DND-41 (cell line): ENCODE measurements at regions not wholly inside any gene's neighbourhood (a gene's known extent, or its start where the extent isn't known, plus 50 kb on each side); places are given as distances from the start of the nearest gene placed in this dataset.

ENCODE experiments used
- ATAC-seq: fragments of 200-7000 bp; cut with Tn5 transposase; 3 replicates; pipeline ENCODE4 v1.9.1; 2021; ENCODE audit warnings: low read depth; ENCODE audit not compliant: insufficient read depth
- DNase-seq: peaks from one replicate; pipeline ENCODE4 v3.0.0-alpha.2; 2020
- H2AFZ ChIP-seq: 2 replicates; pipeline ENCODE4 v1.6.0; 2012; ENCODE audit warnings: low read depth, low read length
- H3K27ac ChIP-seq: 2 replicates; pipeline ENCODE4 v1.5.1; 2012; ENCODE audit warnings: low read length, inconsistent platforms
- H3K27me3 ChIP-seq: fragments of 200-600 bp; sonication (generic); 2 replicates; pipeline ENCODE4 v1.6.0; 2012; ENCODE audit warnings: low read length, mild to moderate bottlenecking, inconsistent platforms; ENCODE audit not compliant: insufficient read depth, poor library complexity
- H3K36me3 ChIP-seq: 2 replicates; pipeline ENCODE4 v1.5.1; 2012; ENCODE audit warnings: low read length, inconsistent platforms; ENCODE audit not compliant: insufficient read depth
- H3K4me1 ChIP-seq: 2 replicates; pipeline ENCODE4 v1.5.1; 2012; ENCODE audit warnings: mild to moderate bottlenecking, low read length; ENCODE audit not compliant: insufficient read depth
- H3K4me2 ChIP-seq: 2 replicates; pipeline ENCODE4 v1.6.0; 2012; ENCODE audit warnings: mild to moderate bottlenecking, moderate library complexity, low read length, inconsistent platforms; ENCODE audit not compliant: insufficient read depth
- H3K4me3 ChIP-seq, 2 experiments: fragments of 200-600 bp in 1 of 2; shearing (Covaris generic) in 1 of 2; 2 replicates each; pipeline ENCODE4 v1.5.1; 2012 to 2016; ENCODE audit warnings: inconsistent platforms in 2 of 2, low read length in 2 of 2, mild to moderate bottlenecking in 2 of 2, low read depth in 1 of 2, moderate library complexity in 1 of 2
- H3K79me2 ChIP-seq: 2 replicates; pipeline ENCODE4 v1.6.0; 2012; ENCODE audit warnings: low read length, inconsistent platforms; ENCODE audit not compliant: insufficient read depth
- H3K9ac ChIP-seq: 2 replicates; pipeline ENCODE4 v1.6.0; 2012; ENCODE audit warnings: low read depth, mild to moderate bottlenecking, inconsistent platforms, low read length, moderate library complexity
- H3K9me3 ChIP-seq: 2 replicates; pipeline ENCODE4 v1.5.1; 2012; ENCODE audit warnings: low read length, moderate library complexity, mild to moderate bottlenecking, inconsistent platforms; ENCODE audit not compliant: insufficient read depth, severe bottlenecking
- H4K20me1 ChIP-seq: 2 replicates; pipeline ENCODE4 v1.6.0; 2012; ENCODE audit warnings: low read length; ENCODE audit not compliant: insufficient read depth
- CTCF ChIP-seq: IDR thresholded peaks from 2 replicates; pipeline ENCODE4 v1.5.1; 2012; ENCODE audit warnings: borderline replicate concordance, low read length, moderate library complexity, mild to moderate bottlenecking; ENCODE audit not compliant: poor library complexity, severe bottlenecking; ENCODE audit errors: extremely low read depth
- EZH2 ChIP-seq: IDR thresholded peaks from 3 replicates; pipeline ENCODE4 v1.6.1; 2012; ENCODE audit warnings: borderline replicate concordance, low read depth, mild to moderate bottlenecking, moderate library complexity, low read length, inconsistent platforms; ENCODE audit not compliant: severe bottlenecking

DNA sequence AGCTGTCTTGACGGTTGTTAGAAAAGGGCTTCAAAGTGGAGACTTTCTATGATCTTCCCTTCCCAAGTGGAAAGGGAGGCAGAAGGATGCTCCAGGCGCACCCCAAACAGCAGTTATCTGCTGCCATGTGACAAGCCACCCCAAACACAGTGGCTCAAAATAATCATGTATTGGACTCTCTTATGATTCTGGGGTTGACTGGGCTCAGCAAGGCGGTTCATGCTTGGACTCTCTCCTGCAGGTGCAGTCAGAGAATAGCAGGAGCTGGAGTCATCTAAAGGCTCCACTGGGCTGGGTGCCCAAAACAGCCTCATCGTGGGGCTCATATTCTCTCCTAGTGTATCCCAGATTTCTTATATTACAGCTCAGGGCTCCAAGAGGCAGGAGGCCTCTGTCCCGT lies 177.6 kb upstream of the IER5L start:
- Histone ChIP-seq H3K4me1 (no peaks in the 10 kb centered on the region), H4K20me1 (no peaks in the 10 kb centered on the region), H3K4me3 (no peak overlapping the region), H3K9ac (no peak overlapping the region), H3K27me3 (no peaks in the 10 kb centered on the region), H3K4me2 (no peak overlapping the region), H3K27ac (no peak overlapping the region), H2AFZ (no peak overlapping the region), H3K79me2 (no peaks in the 10 kb centered on the region), H3K36me3 (no peaks in the 10 kb centered on the region), H3K9me3 (no peaks in the 10 kb centered on the region)
- ATAC-seq (no peak), DNase-seq (no peak)
- TF ChIP-seq CTCF (no peak), EZH2 (no peak)

DNA sequence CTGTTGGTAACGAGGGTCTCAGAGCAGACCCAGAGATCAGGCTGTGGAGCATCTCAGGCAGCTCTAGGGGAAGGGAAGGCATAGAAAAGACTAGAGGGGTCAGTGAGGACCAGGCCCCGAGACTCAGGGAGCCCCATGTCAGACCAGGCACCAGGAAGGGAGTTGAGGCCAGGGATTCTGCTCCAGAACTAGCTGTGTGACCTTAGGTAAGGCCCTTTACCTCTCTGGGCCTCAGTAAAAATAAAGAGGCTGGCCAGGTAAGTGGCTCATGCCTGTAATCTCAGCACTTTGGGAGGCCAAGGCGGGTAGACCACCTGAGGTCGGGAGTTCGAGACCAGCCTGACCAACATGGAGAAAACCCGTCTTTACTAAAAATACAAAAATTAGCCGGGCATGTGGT lies 176.4 kb upstream of the IER5L start:
- no peak for TF ChIP-seq CTCF
- no peak for TF ChIP-seq EZH2
- Histone ChIP-seq H3K9me3 (no peaks in the 10 kb centered on the region), H3K9ac (no peak overlapping the region), H3K27ac (no peak overlapping the region), H3K79me2 (no peaks in the 10 kb centered on the region), H3K36me3 (no peaks in the 10 kb centered on the region), H2AFZ (no peak overlapping the region), H4K20me1 (no peaks in the 10 kb centered on the region), H3K4me2 (no peak overlapping the region), H3K4me3 (no peak overlapping the region), H3K27me3 (no peaks in the 10 kb centered on the region), H3K4me1 (no peaks in the 10 kb centered on the region)
- no peak for ATAC-seq
- DNase-seq, result no peak

- no peak overlapping the region for H3K27ac ChIP-seq
- ATAC-seq, result no peak
These were observed 175.8 kb upstream of the IER5L start for GRCh38 chr9:129353697-129354336.

More at GRCh38 chr9:129353697-129354336, 175.8 kb upstream of the IER5L start:
- Histone ChIP-seq H3K4me3 (no peak overlapping the region), H3K4me2 (no peak overlapping the region), H3K9ac (no peak overlapping the region), H3K36me3 (no peaks in the 10 kb centered on the region), H3K4me1 (no peaks in the 10 kb centered on the region), H2AFZ (no peak overlapping the region), H3K79me2 (no peaks in the 10 kb centered on the region), H4K20me1 (no peaks in the 10 kb centered on the region), H3K27me3 (no peaks in the 10 kb centered on the region), H3K9me3 (no peaks in the 10 kb centered on the region)
- TF ChIP-seq EZH2 (no peak), CTCF (no peak)
- DNase-seq, result no peak
